ENCODE measurements at regions not wholly inside any gene's neighbourhood (a gene's known extent, or its start where the extent isn't known, plus 50 kb on each side); places are given as distances from the start of the nearest gene placed in this dataset.

- TF ChIP-seq CTCF (IDR thresholded peaks at IDR 0.05; ENCODE audit: extremely low read depth in 1 of 2, insufficient read depth in 1 of 2, low read depth in 1 of 2, low read length in 2 of 2) (no peak), POLR2AphosphoS5 (IDR thresholded peaks at IDR 0.05; ENCODE audit: insufficient read depth, low read depth, low read length) (no peak), EZH2 (IDR thresholded peaks at IDR 0.05; ENCODE audit: borderline replicate concordance, low read depth, low read length, severe bottlenecking) (no peak), POLR2A (IDR thresholded peaks at IDR 0.05; ENCODE audit: low read depth, low read length) (no peak), JUN (IDR thresholded peaks at IDR 0.05; ENCODE audit: borderline replicate concordance, insufficient read depth, insufficient read length, low read depth) (no peak), MYC (IDR thresholded peaks at IDR 0.05; ENCODE audit: low read depth, low read length) (no peak), GATA2 (IDR thresholded peaks at IDR 0.05; ENCODE audit: insufficient read depth, insufficient read length, low read depth, low read length) (no peak)
- TF ChIP-seq, protein P1, sequence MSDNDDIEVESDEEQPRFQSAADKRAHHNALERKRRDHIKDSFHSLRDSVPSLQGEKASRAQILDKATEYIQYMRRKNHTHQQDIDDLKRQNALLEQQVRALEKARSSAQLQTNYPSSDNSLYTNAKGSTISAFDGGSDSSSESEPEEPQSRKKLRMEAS (IDR thresholded peaks at IDR 0.05; ENCODE audit: insufficient read depth, insufficient read length): no peak
These were observed 187.6 kb upstream of the NECTIN1 start for GRCh38 chr11:119916568-119916967.

Measured in endothelial cell of umbilical vein (primary cell).